Esophagus squamous epithelium (tissue), 4 donors: ENCODE measurements at regions not wholly inside any gene's neighbourhood (a gene's known extent, or its start where the extent isn't known, plus 50 kb on each side); places are given as distances from the start of the nearest gene placed in this dataset.

ENCODE experiments used
- CTCF ChIP-seq, 6 experiments: fragments of 450-650 bp in 4 of 6; fragments of 200-600 bp in 2 of 6; sonication (generic) in 2 of 6; IDR thresholded peaks; one replicate each; pipeline ENCODE4 v1.5.1; 2016 to 2019; ENCODE audit warnings: antibody characterized with exemption in 6 of 6, mild to moderate bottlenecking in 4 of 6, moderate library complexity in 4 of 6
- POLR2A ChIP-seq, 4 donors: fragments of 450-650 bp; IDR thresholded peaks; one replicate each; pipeline ENCODE4 v1.6.1; 2017; ENCODE audit warnings: antibody characterized with exemption in 4 of 4, mild to moderate bottlenecking in 4 of 4, moderate library complexity in 3 of 4

- no peak for TF ChIP-seq CTCF (IDR thresholded peaks at IDR 0.05)
- no peak for TF ChIP-seq POLR2A (IDR thresholded peaks at IDR 0.05)
These were observed 216.3 kb downstream of the SATB1 start for GRCh38 chr3:18208856-18209255.
